ENCODE measurements at regions not wholly inside any gene's neighbourhood (a gene's known extent, or its start where the extent isn't known, plus 50 kb on each side); places are given as distances from the start of the nearest gene placed in this dataset.

DNA sequence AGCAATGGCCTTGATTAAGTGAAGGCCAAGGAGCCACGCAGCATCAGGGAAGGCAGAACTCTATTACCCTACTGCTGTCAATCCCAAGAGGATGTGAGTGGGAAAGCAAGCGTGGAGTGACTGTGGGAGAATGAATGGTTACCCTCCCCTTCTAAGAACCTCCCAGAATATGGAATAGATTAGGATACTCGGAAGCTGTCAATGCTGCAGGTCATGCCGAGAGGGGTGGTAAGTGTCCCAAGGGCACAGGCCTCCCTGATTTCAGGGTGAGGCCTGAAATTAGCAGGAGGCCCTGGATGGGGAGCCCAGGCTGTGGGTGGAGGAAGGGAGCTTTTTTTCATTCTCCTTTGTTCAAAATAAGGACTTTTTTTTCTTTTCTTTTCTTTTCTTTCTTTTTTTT, 179.9 kb upstream of the JAG1 start:
- H3K27ac Mint-ChIP-seq: no peak overlapping the region
- Histone ChIP-seq H3K27ac (no peak overlapping the region), H2AFZ (replicated peaks) (no peak overlapping the region), H3K4me3 (no peak overlapping the region), H3K36me3 (no peaks in the 10 kb centered on the region), H3K4me2 (no peak overlapping the region), H3F3A (ENCODE audit: low read depth) (no peaks in the 10 kb centered on the region), H3K9me3 (ENCODE audit: low read depth) (no peaks in the 10 kb centered on the region), H4K20me1 (ENCODE audit: low read depth) (no peaks in the 10 kb centered on the region), H3K4me1 (peaks cover 4% of the 10 kb centered on the region), H3K9ac (no peak overlapping the region), H3K79me2 (ENCODE audit: low read depth) (no peaks in the 10 kb centered on the region), H3K27me3 (no peaks in the 10 kb centered on the region)
- H3K4me3 Mint-ChIP-seq: no peak overlapping the region
- TF ChIP-seq EZH2phosphoT487 (IDR thresholded peaks at IDR 0.05) (no peak), EZH2 (IDR thresholded peaks at IDR 0.05) (no peak)
- TF ChIP-seq, protein P1, sequence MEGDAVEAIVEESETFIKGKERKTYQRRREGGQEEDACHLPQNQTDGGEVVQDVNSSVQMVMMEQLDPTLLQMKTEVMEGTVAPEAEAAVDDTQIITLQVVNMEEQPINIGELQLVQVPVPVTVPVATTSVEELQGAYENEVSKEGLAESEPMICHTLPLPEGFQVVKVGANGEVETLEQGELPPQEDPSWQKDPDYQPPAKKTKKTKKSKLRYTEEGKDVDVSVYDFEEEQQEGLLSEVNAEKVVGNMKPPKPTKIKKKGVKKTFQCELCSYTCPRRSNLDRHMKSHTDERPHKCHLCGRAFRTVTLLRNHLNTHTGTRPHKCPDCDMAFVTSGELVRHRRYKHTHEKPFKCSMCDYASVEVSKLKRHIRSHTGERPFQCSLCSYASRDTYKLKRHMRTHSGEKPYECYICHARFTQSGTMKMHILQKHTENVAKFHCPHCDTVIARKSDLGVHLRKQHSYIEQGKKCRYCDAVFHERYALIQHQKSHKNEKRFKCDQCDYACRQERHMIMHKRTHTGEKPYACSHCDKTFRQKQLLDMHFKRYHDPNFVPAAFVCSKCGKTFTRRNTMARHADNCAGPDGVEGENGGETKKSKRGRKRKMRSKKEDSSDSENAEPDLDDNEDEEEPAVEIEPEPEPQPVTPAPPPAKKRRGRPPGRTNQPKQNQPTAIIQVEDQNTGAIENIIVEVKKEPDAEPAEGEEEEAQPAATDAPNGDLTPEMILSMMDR (IDR thresholded peaks at IDR 0.05): no peak
- H3K36me3 Mint-ChIP-seq: no peaks in the 10 kb centered on the region
- H3K27me3 Mint-ChIP-seq (ENCODE audit: insufficient read depth, low read depth): peaks cover 7% of the 10 kb centered on the region
- DNase-seq (ENCODE audit: low spot score): no peak
- peaks cover 21% of the 10 kb centered on the region for H3K4me1 Mint-ChIP-seq
- no peaks in the 10 kb centered on the region for H3K9me3 Mint-ChIP-seq

DNA sequence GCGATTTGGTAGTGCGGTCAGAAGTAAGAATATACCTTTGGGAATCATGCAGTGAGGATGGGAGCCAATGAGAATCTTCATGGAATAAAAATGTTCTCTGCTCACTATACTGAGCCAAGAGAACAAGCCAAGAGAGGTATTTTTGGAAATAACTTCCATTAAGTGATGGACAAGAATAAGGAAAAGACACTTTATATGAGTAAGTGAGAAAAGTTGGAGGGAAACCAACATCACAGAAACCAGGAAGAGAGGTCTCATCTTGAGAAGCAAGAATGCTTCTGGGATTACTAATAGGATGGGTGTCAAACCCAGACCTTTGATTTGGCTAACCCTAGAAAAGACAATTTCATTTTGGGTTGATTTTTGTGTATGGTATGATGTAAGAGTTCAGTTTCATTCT, 181.2 kb upstream of the JAG1 start:
- H3K4me3 Mint-ChIP-seq: no peak overlapping the region
- H3K27ac ChIP-seq: no peak overlapping the region
- H3K27me3 Mint-ChIP-seq (ENCODE audit: insufficient read depth, low read depth): peaks cover 7% of the 10 kb centered on the region

DNA sequence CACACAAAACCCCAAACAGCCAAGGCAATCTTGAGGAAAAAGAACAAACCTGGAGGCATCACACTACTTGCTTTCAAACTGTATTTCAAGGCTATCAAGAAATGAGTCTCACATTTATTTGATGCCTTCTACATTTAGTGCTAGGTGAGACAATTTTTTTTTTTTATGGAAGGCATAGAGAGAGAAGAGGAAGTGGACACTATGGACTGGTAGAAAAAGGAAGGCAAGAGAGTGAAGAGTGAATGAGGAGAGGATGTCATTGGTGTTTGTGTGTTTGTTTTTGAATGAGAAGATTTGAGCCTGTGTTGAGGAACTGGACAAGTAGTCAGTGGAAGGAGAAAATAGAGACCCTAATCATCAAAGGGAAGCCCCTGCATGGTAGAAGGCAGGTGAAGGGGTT, 182.0 kb upstream of the JAG1 start:
- H3K4me2 ChIP-seq: no peak overlapping the region
- Mint-ChIP-seq H3K9me3 (no peaks in the 10 kb centered on the region), H3K4me3 (no peak overlapping the region), H3K4me1 (peaks cover 14% of the 10 kb centered on the region), H3K36me3 (no peaks in the 10 kb centered on the region), H3K27ac (no peak overlapping the region), H3K27me3 (ENCODE audit: insufficient read depth, low read depth) (peaks cover 7% of the 10 kb centered on the region)
- H3K4me3 ChIP-seq: no peak overlapping the region
- H4K20me1 ChIP-seq (ENCODE audit: low read depth): no peaks in the 10 kb centered on the region
- H2AFZ ChIP-seq (replicated peaks): no peak overlapping the region
- H3K9me3 ChIP-seq (ENCODE audit: low read depth): no peaks in the 10 kb centered on the region
- no peaks in the 10 kb centered on the region for H3F3A ChIP-seq (ENCODE audit: low read depth)
- H3K4me1 ChIP-seq: peaks cover 4% of the 10 kb centered on the region
- H3K9ac ChIP-seq: no peak overlapping the region
- DNase-seq (ENCODE audit: low spot score): no peak
- no peak overlapping the region for H3K27ac ChIP-seq
- no peaks in the 10 kb centered on the region for H3K79me2 ChIP-seq (ENCODE audit: low read depth)
- H3K36me3 ChIP-seq: no peaks in the 10 kb centered on the region
- H3K27me3 ChIP-seq: no peaks in the 10 kb centered on the region
- no peak for TF ChIP-seq EZH2 (IDR thresholded peaks at IDR 0.05)
- TF ChIP-seq EZH2phosphoT487 (IDR thresholded peaks at IDR 0.05): no peak

More for the DNA sequence above, 181.2 kb upstream of the JAG1 start:
- H3K36me3 ChIP-seq: no peaks in the 10 kb centered on the region
- H2AFZ ChIP-seq (replicated peaks): no peak overlapping the region
- no peak overlapping the region for H3K4me3 ChIP-seq
- H3K4me1 ChIP-seq: peaks cover 4% of the 10 kb centered on the region
- no peaks in the 10 kb centered on the region for H4K20me1 ChIP-seq (ENCODE audit: low read depth)
- no peaks in the 10 kb centered on the region for H3K36me3 Mint-ChIP-seq
- H3K27me3 ChIP-seq: no peaks in the 10 kb centered on the region
- no peak overlapping the region for H3K27ac Mint-ChIP-seq
- no peaks in the 10 kb centered on the region for H3K9me3 Mint-ChIP-seq
- H3K9ac ChIP-seq: no peak overlapping the region
- H3K79me2 ChIP-seq (ENCODE audit: low read depth): no peaks in the 10 kb centered on the region
- no peaks in the 10 kb centered on the region for H3K9me3 ChIP-seq (ENCODE audit: low read depth)
- no peaks in the 10 kb centered on the region for H3F3A ChIP-seq (ENCODE audit: low read depth)
- DNase-seq (ENCODE audit: low spot score): no peak
- no peak for TF ChIP-seq EZH2phosphoT487 (IDR thresholded peaks at IDR 0.05)
- TF ChIP-seq, protein P1 (IDR thresholded peaks at IDR 0.05): no peak
- no peak for TF ChIP-seq EZH2 (IDR thresholded peaks at IDR 0.05)
- H3K4me2 ChIP-seq: no peak overlapping the region
- H3K4me1 Mint-ChIP-seq: peaks cover 15% of the 10 kb centered on the region

DNA sequence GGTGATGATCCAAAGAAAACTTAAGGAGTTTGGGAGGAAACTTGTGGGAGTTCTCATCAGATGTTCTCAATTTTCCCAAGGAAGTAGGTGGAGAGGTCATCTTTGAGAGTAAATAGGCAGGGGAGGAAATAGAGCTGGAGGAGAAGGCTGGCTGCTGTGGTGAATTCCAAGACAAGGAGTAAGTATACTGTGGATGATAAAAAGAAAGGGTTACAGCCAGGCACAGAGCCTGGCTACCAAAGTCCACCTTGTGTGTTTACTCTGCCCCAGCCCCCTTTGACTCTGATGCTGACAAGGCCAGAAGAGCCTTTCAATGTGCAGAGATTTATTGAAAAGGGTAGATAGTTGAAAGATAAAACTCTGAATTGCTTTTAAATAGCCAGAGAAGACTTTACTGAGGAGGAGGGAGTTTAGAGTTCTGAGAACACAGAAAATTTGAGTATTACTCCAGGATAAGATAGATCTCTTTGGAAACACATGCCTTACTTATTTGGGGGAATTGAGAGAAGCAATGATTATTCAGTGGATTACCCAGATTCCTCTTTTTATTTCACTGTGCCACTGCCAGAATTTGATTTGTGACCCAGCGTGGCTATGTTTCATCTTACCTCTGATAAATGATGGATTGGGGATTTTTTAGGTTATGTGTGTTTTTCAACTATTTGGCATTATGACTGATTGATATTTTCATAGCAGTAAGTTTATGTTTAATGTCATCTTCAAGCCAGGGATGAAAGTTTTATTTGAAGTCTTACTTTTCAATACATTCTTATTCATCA, 182.6 kb upstream of the JAG1 start:
- H3K4me1 ChIP-seq: no peaks in the 10 kb centered on the region
- H3F3A ChIP-seq (ENCODE audit: low read depth): no peaks in the 10 kb centered on the region
- Mint-ChIP-seq H3K9me3 (no peaks in the 10 kb centered on the region), H3K4me1 (peaks cover 13% of the 10 kb centered on the region), H3K4me3 (no peak overlapping the region), H3K36me3 (no peaks in the 10 kb centered on the region), H3K27ac (no peak overlapping the region), H3K27me3 (ENCODE audit: insufficient read depth, low read depth) (peaks cover 7% of the 10 kb centered on the region)
- H3K9ac ChIP-seq: no peak overlapping the region
- no peak for DNase-seq (ENCODE audit: low spot score)
- no peak overlapping the region for H3K27ac ChIP-seq
- no peak overlapping the region for H2AFZ ChIP-seq (replicated peaks)
- H3K4me2 ChIP-seq: no peak overlapping the region
- H3K4me3 ChIP-seq: no peak overlapping the region
- H3K79me2 ChIP-seq (ENCODE audit: low read depth): no peaks in the 10 kb centered on the region
- no peaks in the 10 kb centered on the region for H3K27me3 ChIP-seq
- TF ChIP-seq, protein P1 (IDR thresholded peaks at IDR 0.05): no peak
- H3K9me3 ChIP-seq (ENCODE audit: low read depth): no peaks in the 10 kb centered on the region
- no peaks in the 10 kb centered on the region for H3K36me3 ChIP-seq
- H4K20me1 ChIP-seq (ENCODE audit: low read depth): no peaks in the 10 kb centered on the region
